Renal cortical epithelial cell (primary cell): ENCODE measurements at regions not wholly inside any gene's neighbourhood (a gene's known extent, or its start where the extent isn't known, plus 50 kb on each side); places are given as distances from the start of the nearest gene placed in this dataset.
"Not testable (repeated sequence)": the region's sequence is repeated elsewhere in the genome, so short reads cannot be mapped to it uniquely, and the experiment has no call there.

Experiments
- DNase-seq: peaks from one replicate; pipeline ENCODE4 v3.0.0-alpha.2; 2011; ENCODE audit warnings: low read depth

DNA sequence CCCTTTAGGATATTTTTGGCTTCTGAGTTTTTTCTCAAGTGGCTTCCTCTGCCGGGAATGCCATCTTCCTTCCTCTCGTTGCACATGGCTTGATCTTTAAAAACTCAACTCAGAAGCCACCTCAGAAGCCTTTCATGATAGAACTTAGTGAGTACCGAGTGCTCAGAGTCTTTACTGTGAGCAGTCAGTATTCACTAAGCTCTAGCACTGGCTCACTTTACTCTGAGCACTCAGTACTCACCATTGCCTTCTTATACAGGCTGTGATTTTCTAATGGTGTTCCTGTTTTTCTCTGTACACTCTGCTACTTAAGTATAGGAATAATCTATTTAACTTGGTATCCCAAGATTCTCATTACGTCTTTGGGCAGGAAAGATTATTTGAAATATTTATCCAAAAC lies 116.2 kb downstream of the PFDN4 start:
- DNase-seq = no peak

DNA sequence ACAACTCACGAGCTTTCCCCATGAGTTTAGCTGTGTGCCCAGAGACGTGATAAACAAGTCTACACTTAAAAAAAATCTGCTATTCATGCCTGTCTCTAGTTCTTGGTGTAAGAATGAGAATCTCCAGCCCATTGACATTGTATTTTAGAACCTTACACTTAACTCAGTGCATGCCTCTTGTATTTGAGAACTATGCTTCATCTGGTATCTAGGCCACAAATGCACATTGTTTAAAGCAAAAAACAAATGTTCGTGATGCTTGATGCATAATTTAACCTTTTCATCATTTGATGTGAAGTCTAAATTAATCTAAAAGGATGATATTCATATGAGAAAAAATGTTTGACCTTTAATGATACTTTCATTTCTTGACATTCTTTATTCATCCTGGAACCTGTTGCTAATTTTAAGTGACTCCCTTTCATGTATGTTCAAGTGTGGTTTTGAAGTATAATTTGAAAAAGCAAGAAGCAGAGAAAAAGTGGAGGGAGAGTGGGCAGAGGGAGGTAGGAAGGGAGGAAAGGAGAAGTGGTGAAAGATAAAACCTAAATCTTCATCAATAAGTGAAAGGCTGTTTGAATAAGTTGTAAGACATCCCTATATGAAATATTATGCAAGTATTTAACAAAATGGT lies 116.9 kb downstream of the PFDN4 start:
- no peak for DNase-seq

DNA sequence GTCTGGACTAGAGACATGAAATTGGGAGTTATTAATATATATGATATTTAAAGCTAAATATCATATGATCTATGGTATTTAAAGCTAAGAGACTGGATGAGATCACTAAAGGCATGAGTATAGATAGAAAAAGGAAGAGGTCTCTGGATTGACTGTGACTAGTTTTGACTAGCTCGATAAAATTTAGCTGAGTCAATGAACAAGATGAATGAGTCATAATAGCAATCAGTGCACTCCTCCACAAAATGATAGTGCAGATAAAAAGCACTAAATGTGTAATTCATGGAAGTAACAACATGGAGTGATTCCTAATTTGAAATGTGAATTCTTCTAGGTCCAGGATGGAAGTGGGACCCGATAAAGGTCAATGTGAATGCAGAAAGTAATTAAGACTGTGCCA lies 127.4 kb downstream of the PFDN4 start:
- DNase-seq = peak; percentile 34

DNA sequence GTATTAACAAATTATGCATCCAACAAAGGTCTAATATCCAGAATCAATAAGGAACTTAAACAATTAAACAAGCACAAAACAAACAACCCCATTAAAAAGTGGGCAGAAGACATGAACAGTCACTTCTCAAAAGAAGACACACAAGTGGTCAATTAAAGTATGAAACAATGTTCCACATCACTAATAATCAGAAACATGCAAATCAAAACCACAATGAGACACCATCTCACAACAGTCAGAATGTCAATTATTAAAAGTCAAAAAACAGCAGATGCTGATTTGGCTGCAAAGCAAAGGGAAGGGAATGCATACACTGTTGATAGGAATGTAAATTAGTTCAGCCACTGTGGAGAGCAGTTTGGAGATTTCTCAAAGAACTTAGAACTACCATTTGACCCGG lies 129.3 kb downstream of the PFDN4 start:
- no peak for DNase-seq

DNA sequence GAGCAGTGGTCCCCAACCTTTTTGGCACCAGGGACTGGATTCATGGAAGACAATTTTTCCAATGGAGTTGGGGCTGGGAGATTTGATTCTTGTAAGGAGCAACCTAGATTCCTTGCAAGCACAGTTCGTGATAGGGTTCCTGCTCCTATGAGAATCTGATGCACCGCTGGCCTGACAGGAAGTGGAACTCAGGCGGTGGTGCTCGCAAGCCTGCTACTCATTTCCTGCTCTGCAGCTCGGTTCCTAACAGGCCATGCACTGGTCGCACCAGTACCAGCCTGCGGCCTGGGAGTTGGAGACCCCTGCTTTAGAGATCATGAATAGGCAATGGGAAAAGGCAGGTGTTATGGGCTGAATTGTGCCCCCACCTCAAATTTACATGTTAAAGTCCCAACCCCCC lies 131.2 kb downstream of the PFDN4 start:
- no peak for DNase-seq

DNA sequence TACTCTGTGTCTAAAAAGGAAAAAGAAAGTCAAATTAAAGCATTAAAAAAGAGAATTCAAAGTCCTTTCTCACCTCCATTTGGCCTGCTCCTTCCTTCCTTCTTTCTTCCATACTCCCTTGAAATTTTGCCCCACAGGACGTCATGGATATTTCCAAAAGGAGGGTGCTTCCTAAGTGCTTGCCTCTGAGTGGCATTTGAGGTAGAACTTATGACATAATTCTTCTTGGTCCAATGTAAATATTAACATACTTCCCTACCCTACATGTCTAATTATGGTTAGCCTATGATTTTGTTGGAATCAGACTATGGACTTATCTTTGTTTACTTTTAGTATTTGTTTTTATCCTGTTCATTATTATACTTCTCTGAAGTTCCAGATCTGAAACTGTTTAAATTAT lies 132.3 kb downstream of the PFDN4 start:
- DNase-seq = no peak

DNA sequence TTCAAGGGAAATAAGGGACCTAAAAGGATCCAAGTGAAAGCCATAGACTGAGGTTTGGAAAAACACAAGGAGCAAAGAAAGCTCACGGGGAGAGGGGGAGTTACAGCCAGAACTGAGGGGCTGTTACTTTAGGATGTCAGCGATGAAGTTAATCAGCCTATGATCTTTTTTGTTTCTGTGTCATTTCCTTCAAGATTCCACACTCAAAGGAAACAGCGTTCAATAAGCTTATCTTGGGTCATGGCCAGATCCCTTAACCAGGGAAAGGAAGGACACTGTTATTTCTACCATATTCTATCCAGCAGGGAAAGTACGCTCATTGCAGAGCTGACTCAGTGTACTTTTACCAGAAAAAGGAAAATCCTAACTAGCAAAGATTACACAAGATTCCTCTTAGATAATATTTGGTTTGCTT lies 132.8 kb downstream of the PFDN4 start:
- DNase-seq = peak; percentile 70

DNA sequence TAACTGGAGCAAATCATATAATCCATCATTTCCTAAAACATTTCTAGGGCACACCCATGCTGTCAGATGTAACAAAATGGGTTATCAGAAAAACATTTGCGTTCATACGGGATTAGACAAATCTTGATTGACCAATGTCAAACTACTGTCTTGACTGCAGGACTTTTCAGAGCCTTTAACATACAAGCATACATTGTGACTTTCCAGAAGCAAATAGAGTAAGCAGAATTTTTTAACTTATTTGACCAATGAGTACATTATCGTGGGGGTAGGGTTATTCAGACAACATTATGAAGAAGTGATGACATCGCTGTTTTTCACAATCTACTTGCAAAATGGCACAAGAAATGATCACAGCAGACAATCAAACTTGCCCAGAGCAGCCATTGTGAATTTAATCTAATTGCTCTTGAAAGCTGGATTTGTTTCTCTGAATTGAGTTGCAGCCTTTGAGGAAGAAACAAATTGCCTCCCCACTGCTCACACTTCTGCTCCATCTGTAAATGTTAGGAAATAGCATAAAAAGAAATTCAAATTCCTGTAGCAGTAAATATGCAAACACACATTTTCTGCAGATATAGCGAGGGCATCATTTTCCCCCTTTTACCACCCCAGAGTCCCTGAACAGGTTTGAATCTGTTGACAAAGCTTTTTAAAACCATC lies 133.0 kb upstream of the DOK5 start:
- no peak for DNase-seq

DNA sequence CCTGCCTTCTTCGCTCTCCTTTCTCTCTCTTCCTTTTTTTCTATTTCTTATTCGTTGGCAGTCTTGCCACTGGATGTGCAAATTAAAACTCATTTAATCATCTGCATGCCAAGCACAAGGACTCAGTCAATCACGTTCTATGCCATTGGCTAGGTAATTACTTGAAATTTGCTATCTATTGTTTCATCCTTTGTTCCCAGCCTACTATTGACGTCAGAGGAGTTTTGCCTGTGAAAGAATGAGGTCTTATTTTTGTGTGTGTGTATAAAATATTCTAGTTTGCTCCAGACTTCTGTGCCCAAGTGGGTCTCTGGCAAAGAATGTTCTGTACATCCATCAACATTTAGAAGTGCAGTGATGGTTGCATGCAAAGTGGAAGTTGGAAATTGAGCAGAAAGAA lies 132.3 kb upstream of the DOK5 start:
- DNase-seq = no peak

DNA sequence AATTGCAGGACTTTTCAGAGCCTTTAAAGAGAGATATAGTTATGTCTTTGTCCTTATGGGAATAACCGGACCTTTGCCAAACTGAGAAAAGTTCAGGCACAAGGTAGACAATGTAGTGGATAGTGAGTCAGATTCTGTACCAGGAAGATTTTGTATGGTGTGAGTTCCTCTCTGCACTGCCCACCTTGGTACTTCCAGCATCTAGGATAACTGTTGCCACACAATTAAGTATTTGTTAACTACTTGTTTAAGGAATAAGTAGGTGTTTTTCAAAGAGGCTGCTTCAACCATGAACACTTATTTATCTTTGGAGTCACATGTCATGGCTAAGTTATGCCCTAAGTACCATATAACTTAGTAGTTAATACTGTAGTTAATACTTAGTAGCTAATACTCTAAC lies 131.8 kb upstream of the DOK5 start:
- peak; percentile 50 for DNase-seq

DNA sequence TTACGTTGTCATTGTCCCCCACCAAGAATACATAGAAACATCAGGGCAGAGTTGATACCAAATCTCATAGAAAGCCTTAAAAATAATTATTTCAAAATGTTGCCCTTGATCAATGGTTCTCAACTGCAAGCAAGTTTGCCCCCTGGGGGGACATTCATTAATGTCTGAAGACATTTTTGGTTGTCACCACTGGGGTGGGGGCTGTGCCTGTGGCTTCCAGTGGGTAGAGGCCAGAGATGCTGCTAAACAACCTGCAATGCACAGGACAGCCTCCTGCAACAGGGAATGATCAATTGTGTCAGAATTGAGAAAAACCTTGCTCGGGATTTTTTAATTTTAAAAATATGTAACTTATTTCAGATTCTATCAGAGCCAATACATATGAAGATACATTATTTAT lies 130.6 kb upstream of the DOK5 start:
- no peak for DNase-seq

DNA sequence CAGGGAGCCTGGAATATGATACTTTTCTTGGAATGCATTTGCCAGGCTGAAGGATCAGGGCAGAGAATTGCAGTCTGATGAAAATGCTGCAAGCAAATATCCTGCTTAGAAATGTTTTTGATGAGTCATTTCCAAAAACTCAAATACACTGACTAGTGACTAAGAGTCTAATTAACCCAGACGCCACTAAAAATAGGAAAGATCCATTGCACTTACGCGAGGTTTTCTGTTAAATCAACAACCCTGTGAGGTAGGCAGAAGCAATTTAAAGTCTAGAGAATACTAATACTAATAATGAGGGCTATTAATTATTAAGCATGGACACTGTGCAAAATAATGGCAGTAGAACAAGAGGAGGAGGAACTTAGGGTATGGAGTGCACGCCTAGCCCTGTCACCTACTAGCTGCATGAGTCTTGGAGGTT lies 130.1 kb upstream of the DOK5 start:
- DNase-seq = peak; percentile 96

DNA sequence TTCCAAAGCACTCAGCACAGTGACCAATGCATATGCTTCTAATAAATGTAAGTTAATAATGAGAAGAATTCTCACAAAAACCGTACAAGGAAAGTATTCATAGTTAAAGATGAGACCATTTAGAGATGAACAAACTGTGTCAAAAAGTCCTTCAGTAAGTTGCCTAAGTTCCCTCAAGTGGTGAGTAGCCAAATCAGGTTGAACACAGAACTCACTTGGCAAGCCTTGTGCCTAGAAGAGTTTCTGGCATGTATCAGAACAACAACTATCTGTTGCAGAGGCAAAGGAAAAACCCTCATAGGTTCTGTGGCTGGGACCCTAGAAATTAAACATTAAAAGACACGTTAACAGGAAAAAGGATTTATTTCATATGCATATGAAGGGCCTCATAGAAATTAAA lies 129.6 kb upstream of the DOK5 start:
- peak; percentile 46 for DNase-seq

DNA sequence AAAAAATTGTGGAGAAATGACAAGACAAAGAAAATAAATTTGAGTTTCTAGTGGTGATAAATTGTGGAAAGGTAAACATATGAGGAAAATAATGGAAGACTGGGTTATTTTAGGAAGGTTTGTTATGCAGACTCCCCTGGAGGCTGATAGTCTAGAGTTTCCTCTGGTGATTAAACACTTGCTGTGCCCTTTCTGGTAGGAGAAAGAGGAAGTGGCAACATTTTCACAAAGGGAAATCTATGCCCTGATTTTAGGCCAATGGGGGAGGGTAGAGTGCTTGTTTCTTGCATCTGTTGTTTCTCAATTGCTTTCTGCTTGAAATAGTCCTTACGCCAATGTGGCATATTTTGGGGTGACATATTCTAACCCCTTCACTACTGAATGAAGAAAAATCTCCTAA lies 129.1 kb upstream of the DOK5 start:
- peak; percentile 31 for DNase-seq

DNA sequence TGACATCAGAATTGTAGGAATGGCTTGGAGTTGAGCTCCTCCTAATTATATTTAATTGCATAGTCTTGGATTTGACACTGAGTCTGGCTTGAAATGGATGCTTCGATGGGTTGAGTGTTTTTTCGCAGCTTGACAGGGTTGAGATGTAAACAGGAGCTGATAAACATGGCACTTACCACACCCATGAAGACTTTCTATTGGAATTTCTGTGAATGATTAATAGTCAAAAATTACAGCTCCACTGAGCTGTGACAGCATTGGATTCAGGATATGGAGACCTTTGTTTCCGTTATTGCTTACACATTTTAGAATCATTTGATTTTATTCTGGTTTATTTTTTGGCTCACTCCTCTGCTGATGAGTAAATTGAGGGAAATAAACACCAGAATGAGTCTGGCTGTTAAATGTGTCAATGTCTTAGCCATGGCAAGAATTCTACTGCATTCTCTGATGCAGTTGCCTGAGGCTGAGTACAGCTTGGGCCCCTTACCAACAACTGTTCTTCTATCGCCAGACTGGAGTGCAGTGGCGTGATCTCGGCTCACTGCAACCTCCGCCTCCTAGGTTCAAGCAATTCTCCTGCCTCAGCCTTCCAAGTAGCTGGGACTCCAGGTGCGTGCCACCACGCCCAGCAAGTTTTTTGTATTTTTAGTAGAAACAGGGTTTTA lies 128.1 kb upstream of the DOK5 start:
- DNase-seq = peak; percentile 95

DNA sequence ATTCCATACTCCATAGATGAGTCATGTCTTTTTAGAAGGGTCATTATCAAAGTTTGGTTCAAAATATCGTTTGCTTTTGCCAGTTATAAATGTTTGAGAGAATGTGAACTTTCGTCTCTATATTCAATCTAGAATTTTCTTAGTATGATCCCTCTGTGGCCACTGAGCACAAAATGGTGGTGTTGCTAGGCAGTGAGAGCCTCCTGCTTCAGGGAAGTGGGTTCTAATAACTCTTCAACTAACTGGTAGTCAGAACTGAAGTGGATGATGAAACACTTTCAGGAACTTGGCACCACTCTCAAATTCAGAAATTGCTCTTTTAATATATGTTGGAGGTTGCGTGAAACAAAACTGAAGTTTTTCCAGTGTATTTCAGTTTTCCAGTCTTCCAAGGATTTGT lies 125.0 kb upstream of the DOK5 start:
- peak; percentile 8 for DNase-seq

DNA sequence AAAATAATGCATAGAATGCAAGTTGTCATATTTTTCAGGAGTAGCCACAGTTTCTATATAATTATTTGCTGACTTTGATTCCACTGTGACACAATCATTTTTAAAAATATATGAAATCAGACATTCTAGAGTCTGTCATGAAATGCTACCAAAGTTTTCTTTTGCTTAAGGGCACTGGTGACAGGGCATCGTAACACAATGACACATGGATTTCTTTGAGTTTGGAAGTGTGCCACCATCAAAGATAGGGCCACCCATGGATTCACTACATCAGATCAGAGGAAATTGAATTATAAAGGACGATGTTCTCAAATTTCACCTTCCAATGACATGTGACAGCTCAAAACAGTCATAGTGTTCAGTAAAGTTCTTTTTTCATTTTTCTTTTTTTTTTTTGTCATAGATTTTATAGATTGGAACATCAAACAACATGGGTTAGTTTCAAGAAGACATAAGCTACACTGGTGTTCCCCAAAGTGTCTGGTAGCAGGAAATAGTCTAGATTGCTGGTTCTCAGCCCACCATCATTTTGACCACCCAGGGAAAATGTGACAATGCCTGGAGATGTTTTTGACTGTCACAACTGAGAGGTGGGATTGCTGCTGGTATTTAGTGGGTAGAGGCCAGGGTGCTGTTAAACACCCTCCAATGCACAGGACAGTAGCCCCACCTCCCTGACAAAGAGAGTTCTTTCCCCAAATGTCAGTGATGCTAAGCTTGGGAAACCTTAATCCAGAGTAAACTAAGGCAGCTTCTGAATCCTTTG lies 123.8 kb upstream of the DOK5 start:
- DNase-seq = no peak

DNA sequence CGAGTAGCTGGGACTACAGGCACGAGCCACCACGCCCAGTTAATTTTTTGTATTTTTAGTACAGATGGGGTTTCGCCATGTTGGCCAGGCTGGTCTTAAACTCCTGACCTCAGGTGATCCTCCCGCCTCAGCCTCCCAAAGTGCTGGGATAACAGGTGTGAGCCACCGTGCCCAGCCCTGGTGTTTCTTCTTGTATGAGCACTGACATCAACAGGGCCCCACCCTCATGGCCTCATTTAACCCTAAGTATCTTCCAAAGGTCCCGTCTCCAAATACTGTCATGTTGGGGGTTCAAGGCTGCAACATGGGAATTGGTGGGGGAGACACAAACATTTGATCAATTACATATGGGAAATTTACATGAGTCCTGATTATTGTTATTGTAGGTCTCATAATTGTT lies 122.9 kb upstream of the DOK5 start:
- not testable (repeated sequence) for DNase-seq

DNA sequence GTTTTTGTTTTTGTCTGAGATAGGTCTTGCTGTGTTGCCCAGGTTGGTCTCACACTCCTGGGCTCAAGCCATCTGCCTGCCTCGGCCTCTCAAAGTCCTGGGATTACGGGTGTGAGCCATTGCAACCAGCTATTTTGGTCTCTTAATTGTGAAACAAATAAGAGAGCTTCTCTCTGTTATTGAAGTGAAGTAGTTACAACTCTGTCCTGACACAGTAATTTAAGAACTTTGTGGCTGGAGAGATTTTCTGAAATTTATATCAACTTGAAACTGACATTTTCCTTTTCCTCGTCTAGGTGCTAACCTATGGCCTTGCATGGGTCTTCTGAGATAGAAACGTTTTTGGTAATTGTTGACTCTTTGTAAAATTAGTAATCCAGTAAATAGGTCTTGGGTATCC lies 122.1 kb upstream of the DOK5 start:
- no peak for DNase-seq

DNA sequence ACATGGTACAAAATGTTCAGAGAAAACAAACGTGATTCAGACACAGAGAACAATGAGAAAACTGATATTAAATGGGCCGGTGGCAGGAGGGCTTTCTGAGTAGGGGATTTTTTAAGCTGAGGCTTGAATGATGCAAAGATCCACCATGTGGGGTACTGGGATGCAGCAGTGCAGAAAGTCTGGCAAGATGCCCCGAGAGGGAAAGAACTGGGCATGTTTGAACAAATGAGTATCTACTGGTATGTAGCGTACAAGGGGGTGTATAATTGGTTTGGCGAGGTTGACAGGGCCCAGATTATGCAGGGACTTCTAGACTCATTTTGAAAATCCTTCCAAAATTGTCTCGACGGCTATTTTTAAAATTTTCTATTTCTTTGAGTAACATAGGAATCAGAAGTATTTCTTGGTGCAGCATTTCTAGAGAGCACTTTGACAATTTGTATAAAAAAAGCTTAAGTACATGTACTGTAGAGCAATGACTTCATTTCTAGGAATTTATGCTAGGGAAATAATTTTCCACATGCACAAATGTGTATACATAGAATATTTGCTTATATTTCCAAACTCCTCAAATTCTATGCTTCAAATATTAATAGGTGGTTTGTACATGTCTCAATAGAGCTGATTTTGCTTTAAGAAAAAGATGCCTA lies 119.6 kb upstream of the DOK5 start:
- peak; percentile 12 for DNase-seq

DNA sequence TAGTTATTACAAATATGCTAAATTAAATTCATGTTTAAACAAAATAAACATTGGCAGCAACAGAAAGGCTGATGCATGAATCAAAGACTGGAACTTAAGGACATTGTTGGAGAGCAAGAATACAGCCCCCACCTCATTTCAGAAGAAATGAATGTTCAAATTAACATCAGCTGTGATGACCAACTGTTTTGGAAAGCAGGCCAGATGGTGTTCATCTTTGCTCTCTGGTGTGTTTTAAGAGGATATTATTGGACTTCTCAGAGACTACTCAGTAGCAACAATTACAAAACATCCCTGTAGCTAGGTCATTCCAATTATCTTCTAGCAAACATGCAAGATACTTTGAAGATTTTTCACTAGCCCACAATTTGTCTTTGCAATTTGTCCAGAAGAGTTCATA lies 118.6 kb upstream of the DOK5 start:
- no peak for DNase-seq

DNA sequence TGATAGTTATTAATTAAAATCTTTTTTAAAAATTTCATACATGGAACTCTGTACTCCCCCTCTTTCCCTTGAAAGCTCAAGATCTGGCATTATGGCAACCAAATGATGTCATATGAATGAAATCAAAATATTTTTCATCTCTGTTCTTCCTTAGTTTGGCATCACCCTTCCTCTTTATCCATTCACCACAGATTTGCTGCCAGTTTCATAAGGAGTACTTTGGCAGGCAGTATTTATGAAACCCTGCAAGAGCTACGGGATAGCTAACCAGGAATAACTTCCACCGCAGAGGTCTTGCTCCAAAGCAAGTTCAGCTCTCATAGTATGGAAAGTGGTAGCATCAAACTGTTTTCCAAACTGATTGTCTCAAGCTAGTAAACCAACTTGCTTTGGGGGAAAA lies 113.9 kb upstream of the DOK5 start:
- DNase-seq = no peak
